NCI-H2107 treated with DMSO at 0.1 percent for 48 hours (cell line): ENCODE measurements at regions not wholly inside any gene's neighbourhood (a gene's known extent, or its start where the extent isn't known, plus 50 kb on each side); places are given as distances from the start of the nearest gene placed in this dataset.

ENCODE experiments used
- DNase-seq: peaks from one replicate; lab custom pipeline; 2025; ENCODE audit not compliant: unreplicated experiment; lab: John Stamatoyannopoulos, UW

- DNase-seq, result no peak
Measured at GRCh38 chr3:55183201-55183600, 255.3 kb upstream of the LRTM1 start.

- no peak for DNase-seq
Measured at GRCh38 chr3:55180936-55181535, 253.2 kb upstream of the LRTM1 start.

- no peak for DNase-seq
Measured at GRCh38 chr3:55180161-55180560, 252.3 kb upstream of the LRTM1 start.

DNA sequence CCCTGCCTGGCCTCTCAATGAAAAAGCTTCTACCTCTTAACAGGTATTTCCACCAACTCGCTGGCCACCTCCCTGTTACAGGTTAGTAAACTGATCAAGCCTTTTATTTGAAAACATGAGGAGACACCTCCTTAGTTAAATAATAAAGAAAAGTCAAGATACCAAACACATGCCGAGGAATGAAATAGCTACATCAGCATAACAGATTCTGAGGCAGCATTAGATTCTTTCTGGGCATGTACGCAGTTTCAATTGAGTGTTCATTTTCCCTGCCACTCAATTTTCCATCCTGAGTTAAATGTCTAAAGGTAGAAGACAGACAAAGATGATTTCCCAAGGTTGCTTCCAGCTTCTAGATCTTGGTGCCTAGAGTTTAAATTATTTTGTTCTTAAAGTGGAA lies 250.5 kb upstream of the LRTM1 start:
- no peak for DNase-seq

DNA sequence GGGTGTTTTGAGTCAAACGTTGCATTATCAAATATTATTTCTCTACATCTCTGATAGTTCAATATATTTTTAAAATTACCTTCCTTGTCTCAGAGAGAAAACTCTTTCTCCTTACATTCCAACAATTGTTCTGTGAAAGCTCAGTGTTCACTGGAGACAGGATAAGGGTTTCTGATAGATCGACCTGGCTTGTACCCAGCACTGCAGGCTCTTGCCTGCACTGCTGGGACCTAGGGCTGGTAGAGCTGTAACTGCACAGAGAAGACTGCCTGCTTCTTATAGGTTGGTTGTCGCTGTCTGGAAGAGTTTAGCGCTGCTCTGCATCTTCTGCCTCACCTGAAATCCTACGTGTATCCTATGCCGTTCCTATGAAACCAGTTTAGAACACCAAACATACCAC lies 249.9 kb upstream of the LRTM1 start:
- DNase-seq, result no peak

DNA sequence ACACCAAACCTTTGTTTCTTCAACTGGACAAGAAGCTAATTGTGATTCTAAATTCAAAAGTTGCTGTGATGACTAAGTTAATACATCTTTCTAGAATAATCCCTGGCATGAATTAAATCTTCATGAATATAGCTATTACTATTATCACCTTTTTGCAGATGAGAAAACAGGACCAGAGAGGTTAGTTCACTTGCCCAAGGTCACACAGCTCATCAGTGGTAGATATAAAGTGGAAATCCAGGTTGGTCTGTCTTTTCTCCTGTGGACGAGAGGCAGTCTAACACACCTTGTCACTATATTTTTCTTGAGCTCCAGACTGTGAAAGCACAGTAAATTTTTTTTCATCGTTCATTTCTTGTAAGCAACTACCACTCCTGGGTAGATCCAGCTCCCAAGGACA lies 247.6 kb upstream of the LRTM1 start:
- DNase-seq, result no peak

GRCh38 chr3:55174747-55175146 lies 246.9 kb upstream of the LRTM1 start:
- DNase-seq, result no peak

- DNase-seq, result no peak
Measured at GRCh38 chr3:55173504-55173903, 245.6 kb upstream of the LRTM1 start.

DNA sequence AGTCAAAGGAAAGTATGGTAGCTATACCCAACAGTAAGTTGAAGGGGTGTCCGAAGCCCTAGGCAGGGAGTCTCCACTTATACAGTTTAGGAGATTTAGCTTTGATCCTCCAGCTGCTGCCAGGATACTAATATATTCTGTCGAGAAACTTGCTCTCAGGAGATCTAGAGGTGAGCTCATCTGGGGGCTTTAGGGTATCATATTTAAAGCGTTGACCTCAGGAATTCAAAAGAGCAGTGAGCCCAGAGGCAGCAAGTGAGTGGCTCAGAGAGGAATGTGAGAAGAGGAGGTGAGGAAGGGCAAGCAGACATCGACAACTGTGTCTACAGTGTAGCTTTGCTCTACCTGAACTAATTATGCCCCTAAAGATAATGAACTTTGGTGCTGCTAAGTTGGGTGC lies 245.1 kb upstream of the LRTM1 start:
- no peak for DNase-seq

GRCh38 chr3:55170444-55170843 lies 242.6 kb upstream of the LRTM1 start:
- no peak for DNase-seq

- DNase-seq, result no peak
Measured at GRCh38 chr3:55169608-55170072, 241.8 kb upstream of the LRTM1 start.

DNA sequence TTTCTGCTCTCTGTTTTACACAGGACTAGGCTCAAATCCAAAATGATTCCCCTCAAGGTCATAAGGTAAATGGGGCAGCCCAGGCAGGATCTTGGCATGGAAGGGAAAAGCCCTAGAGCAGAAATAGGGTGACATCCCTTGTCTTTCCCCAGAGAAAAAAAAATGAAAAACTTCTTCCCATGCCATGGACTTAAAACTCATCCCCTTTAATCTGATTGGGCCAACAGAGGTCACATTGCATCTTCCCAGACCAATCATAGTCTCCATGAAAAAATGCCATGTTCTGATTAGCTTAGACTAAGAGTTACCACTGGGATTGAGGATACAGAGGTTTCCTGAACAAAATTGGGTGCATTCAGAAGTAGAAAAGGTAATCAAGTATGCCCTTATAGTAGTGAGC lies 241.3 kb upstream of the LRTM1 start:
- DNase-seq, result no peak

- no peak for DNase-seq
Measured at GRCh38 chr3:55167586-55168317, 239.9 kb upstream of the LRTM1 start.

DNA sequence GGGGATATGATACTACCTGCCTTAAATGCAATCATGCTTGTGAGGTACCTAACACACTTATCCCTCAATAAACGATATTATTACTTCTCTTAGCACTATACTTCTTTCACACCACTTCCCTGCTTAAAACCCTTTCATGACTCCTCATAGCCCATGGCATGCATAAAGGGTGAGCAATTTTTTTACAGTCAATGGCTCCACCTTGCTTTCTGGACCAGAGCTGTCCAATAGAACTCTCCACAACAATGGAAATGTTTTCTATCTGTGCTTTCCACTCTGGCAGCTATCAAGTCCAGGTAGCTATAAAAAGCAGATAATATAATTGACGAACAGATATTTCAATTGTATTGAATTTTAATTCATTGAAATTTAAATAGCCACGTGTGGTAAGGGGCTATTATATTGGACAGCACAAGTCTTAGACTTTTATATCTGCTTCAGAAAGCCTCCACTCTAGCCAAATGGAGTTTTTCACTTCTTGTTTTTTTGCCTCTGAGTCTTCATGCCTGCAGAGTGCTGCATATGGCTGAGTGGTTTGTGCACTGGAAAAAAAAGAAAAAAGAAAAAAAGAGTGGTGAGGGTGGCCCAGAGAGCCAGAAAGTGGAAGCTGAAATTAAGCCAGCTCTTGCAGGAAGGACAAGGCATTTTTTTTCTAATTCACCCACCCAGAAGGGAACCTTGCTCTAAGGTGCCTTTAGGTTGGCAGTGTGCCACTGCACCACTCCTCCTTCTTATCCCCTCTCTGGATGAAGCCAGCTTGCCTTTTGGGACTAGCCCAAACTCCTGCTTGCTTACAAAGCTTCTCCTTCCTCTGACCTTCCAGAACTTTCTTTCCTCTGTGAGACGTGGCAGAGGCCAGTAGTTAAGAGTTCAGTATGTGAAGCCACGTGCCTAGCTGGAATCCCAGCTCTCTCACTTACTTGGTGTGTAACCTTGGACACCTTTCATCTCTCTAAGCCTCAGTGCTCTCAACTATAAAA lies 239.0 kb upstream of the LRTM1 start:
- DNase-seq, result no peak

- no peak for DNase-seq
Measured at GRCh38 chr3:55165704-55166405, 238.0 kb upstream of the LRTM1 start.

DNA sequence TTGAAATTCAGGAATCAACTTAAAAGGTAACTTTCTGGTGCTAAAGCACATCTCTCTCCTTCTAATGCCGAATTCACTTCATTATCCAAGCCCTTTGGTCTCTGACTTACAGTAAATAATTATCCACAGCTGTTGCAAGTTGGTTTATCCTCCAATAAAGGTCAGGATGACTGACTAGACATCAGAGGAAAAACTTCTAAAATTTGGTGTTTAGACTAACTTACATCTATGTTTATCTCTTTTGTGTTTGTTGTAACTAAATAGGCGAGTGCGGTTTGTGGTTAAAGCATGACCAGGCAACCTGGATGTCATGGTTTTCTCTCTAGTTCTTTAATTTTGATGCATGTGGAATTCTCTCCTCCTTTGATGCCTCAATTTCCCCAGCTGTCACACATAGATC lies 237.4 kb upstream of the LRTM1 start:
- no peak for DNase-seq

GRCh38 chr3:55164876-55165275 lies 237.0 kb upstream of the LRTM1 start:
- DNase-seq, result no peak

GRCh38 chr3:55164191-55164590 lies 236.3 kb upstream of the LRTM1 start:
- DNase-seq, result no peak

DNA sequence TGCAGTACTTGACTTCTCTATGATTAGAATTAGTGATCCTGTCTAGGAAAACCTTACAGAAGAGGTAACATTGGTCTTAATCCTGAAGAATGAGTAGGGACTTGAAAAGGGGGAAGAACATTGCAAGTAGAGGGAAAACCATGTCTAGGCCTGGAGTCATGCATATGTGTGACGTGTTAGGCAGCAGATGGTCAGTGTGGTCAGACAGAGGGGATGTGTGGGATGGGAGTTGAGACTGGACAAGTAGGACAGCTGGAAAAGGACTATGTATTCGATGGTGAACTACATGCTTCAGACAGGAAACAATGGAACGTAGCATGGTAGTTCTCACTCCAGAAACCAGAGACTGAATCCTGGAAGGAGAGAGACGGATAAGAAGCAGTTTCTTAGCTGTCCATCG lies 235.6 kb upstream of the LRTM1 start:
- DNase-seq, result no peak

DNA sequence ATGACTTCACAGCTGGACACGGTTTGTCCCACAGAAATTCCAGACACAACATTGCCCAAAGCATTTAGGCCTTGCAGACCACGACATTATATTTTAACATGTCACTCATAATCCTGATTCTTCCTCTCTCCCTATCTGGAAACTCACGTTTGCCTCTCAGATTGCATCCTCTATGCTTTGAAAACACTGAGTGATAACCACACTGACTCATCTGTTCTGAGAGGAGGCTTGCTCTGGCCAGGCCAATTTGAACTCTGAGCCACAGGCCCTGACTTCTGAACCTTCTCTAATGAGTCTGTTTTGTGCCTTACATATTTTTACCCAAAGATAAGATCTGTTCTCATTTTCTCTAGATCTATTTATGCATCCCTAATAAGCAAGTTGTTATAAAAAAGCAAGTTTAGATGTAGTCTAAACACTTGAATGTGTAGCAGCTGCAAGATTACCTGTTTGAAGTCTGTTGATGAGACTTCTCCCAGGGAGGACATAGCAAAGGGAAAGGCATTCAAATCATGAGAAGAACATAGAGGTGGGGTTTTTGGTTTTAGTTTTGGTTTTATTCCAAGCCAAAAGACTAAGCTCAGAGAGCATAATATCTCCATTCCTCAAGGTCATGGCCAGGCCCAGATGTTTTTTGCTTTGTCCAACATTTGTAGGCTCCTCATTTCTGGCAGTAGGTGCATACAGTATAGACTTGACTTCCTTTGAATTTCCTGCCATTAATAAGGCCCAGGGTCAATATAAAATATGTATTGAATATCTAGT lies 234.4 kb upstream of the LRTM1 start:
- DNase-seq, result no peak
